ENCODE measurements at regions not wholly inside any gene's neighbourhood (a gene's known extent, or its start where the extent isn't known, plus 50 kb on each side); places are given as distances from the start of the nearest gene placed in this dataset.

DNA sequence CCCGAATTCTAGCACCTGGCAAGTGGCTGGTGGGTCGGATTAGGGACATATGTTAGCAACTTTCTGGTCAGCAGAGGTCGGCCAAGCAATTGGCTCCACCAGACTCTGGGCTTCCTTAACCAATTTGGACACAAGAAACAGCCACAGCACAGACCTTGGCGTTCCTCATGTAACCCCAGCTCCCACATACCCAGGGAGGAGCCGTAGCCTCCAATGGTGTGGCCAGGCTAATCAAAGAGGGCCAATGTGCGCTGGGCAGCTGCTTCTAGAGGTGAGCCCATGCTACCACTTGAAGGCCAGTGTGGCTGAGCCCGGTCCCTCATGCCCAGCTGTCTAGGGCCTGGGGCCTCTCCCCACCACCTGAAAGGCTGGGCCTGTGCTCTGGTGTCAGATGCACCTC, 82.5 kb upstream of the MSX1 start:
- Histone ChIP-seq H3K27me3 (ENCODE audit: control insufficient read depth, low read length) (no peaks in the 10 kb centered on the region), H3K36me3 (ENCODE audit: control insufficient read depth, low read length) (no peaks in the 10 kb centered on the region), H3K4me2 (ENCODE audit: low read length) (no peak overlapping the region), H3K9me3 (ENCODE audit: control insufficient read depth, insufficient read depth, low read length) (no peaks in the 10 kb centered on the region), H3K4me1 (ENCODE audit: control insufficient read depth, low read length) (no peaks in the 10 kb centered on the region), H3K9me2 (replicated peaks; ENCODE audit: control insufficient read depth, low read length) (no peaks in the 10 kb centered on the region), H3F3A (ENCODE audit: control insufficient read depth, insufficient read depth) (no peaks in the 10 kb centered on the region), H3K27ac (ENCODE audit: low read depth, low read length) (no peak overlapping the region), H3K4me3 (ENCODE audit: low read length) (no peak overlapping the region), H3K79me2 (ENCODE audit: control insufficient read depth, low read length) (no peaks in the 10 kb centered on the region), H4K20me1 (ENCODE audit: control insufficient read depth, insufficient read depth, low read depth, low read length) (no peaks in the 10 kb centered on the region)
- TF ChIP-seq CTCF (IDR thresholded peaks at IDR 0.05; ENCODE audit: low read depth, low read length, poor library complexity, severe bottlenecking) (no peak), EZH2phosphoT487 (IDR thresholded peaks at IDR 0.05; ENCODE audit: borderline replicate concordance, low read length) (no peak)

DNA sequence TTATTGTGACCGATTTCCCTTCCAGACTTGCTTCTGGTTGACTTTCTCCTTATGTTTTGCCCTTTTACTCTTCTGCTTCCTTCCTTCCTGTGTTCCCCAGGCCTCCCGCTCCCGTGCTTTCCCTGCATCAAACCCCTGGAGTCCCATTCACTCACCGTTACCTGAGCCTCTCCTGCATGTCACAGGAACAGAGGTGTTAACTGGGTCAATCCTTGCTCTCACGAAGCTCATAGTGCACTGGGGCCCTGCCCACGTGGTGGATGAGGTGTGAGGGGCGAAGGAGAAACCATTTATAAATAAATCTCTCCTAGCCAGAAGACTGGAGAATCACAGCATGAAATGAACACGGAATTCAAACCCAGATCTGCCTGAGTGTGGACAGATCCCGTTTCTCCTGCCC, 83.1 kb upstream of the MSX1 start:
- TF ChIP-seq CTCF (IDR thresholded peaks at IDR 0.05; ENCODE audit: low read depth, low read length, poor library complexity, severe bottlenecking): no peak
- no peak for TF ChIP-seq EZH2phosphoT487 (IDR thresholded peaks at IDR 0.05; ENCODE audit: borderline replicate concordance, low read length)
- no peaks in the 10 kb centered on the region for H3K36me3 ChIP-seq (ENCODE audit: control insufficient read depth, low read length)
- H3K4me3 ChIP-seq (ENCODE audit: low read length): no peak overlapping the region
- H3K27me3 ChIP-seq (ENCODE audit: control insufficient read depth, low read length): no peaks in the 10 kb centered on the region
- no peak overlapping the region for H3K27ac ChIP-seq (ENCODE audit: low read depth, low read length)
- H3K9me2 ChIP-seq (replicated peaks; ENCODE audit: control insufficient read depth, low read length): no peaks in the 10 kb centered on the region
- no peaks in the 10 kb centered on the region for H3F3A ChIP-seq (ENCODE audit: control insufficient read depth, insufficient read depth)
- H3K4me2 ChIP-seq (ENCODE audit: low read length): no peak overlapping the region
- H4K20me1 ChIP-seq (ENCODE audit: control insufficient read depth, insufficient read depth, low read depth, low read length): no peaks in the 10 kb centered on the region
- H3K9me3 ChIP-seq (ENCODE audit: control insufficient read depth, insufficient read depth, low read length): no peaks in the 10 kb centered on the region
- no peaks in the 10 kb centered on the region for H3K79me2 ChIP-seq (ENCODE audit: control insufficient read depth, low read length)
- no peaks in the 10 kb centered on the region for H3K4me1 ChIP-seq (ENCODE audit: control insufficient read depth, low read length)

- H3K79me2 ChIP-seq (ENCODE audit: control insufficient read depth, low read length): no peaks in the 10 kb centered on the region
- TF ChIP-seq EZH2phosphoT487 (IDR thresholded peaks at IDR 0.05; ENCODE audit: borderline replicate concordance, low read length): no peak
- no peak for TF ChIP-seq CTCF (IDR thresholded peaks at IDR 0.05; ENCODE audit: low read depth, low read length, poor library complexity, severe bottlenecking)
- no peaks in the 10 kb centered on the region for H3K4me1 ChIP-seq (ENCODE audit: control insufficient read depth, low read length)
- H4K20me1 ChIP-seq (ENCODE audit: control insufficient read depth, insufficient read depth, low read depth, low read length): no peaks in the 10 kb centered on the region
- H3K36me3 ChIP-seq (ENCODE audit: control insufficient read depth, low read length): no peaks in the 10 kb centered on the region
- H3K4me3 ChIP-seq (ENCODE audit: low read length): no peak overlapping the region
- H3K9me3 ChIP-seq (ENCODE audit: control insufficient read depth, insufficient read depth, low read length): no peaks in the 10 kb centered on the region
- no peaks in the 10 kb centered on the region for H3F3A ChIP-seq (ENCODE audit: control insufficient read depth, insufficient read depth)
- H3K27me3 ChIP-seq (ENCODE audit: control insufficient read depth, low read length): no peaks in the 10 kb centered on the region
- H3K4me2 ChIP-seq (ENCODE audit: low read length): no peak overlapping the region
- no peak overlapping the region for H3K27ac ChIP-seq (ENCODE audit: low read depth, low read length)
- no peaks in the 10 kb centered on the region for H3K9me2 ChIP-seq (replicated peaks; ENCODE audit: control insufficient read depth, low read length)
Measured at GRCh38 chr4:4775493-4776004, 83.9 kb upstream of the MSX1 start.
